ENCODE measurements at regions not wholly inside any gene's neighbourhood (a gene's known extent, or its start where the extent isn't known, plus 50 kb on each side); places are given as distances from the start of the nearest gene placed in this dataset.

GRCh38 chr10:123463181-123463580, 203.0 kb upstream of the GPR26 start:
- DNase-seq: peak; percentile 50 to 58 (median 57)

- DNase-seq: no peak
These were observed 202.5 kb upstream of the GPR26 start for GRCh38 chr10:123463698-123464097.

DNA sequence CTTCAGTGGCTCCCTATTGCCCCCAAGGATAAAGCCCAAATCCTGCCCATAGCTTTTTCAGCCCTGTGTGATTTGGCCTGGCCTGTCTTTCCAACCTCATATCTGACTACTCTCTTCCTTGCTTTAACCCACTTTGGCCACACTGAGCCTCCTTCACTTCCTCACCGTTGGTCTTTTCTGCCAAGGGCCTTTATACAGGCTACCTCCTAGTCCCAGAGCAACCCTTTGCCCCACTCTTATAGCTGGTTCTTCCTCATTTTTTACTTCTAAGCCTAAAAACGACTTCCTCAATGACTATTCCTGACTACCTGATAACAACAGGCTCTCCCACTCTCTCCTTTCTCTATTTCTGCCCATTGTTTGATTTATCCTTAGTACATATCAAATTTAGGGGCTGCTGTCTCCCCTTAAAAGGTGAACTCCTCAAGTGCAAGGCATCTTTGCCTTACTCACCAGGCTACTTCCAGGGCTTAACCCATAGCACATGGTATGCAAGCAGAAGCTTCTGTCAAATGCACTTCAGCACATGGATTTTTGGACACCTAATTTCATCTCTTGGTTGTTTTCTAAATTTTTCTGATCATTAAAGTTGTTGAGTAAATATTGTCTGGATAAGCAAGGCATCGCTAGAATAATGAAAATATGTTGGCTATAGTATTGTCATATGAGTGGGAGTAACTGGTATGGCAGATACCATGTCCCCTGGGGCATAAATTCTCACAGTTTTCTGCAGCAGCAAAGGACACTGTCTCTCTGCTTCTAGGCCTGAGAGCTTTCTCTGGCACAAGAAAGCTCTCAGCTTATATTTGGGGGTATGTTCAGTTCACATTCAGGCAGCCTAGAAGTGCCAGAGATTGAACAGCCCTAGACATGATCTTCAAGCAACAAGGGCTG, 201.5 kb upstream of the GPR26 start:
- peak in 2 of 3 donors; percentile 41 to 44 for DNase-seq

DNA sequence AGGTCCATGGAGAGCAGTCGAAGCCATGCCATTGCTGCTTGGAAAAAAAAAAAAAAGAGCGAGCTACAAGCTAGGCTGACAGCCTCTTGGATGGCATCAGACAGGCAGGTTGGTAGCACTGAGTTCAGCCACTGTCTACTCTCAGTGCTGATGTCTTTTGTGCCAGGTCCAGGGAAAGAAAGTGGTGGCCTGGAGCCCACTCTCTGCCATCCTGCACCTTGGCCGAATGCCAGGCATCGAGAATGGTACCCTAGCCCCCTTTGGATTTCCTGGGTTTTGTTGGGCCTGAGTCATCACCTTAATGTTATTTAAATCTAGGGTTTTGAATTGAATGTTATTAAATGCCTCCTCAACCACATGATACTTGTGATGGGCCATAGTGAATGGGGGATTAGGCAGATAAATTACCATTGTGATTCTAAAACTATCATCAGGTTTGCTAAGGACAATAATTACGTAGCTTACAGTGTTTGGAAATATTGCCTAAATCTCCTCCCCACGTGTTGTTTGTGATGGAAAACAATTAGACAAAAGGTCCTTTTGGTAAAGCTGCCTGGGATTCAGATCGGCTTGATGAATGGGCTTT, 195.7 kb upstream of the GPR26 start:
- no peak for DNase-seq

- peak; percentile 45 to 64 (median 59) for DNase-seq
These were observed 194.3 kb upstream of the GPR26 start for GRCh38 chr10:123471811-123472210.

DNA sequence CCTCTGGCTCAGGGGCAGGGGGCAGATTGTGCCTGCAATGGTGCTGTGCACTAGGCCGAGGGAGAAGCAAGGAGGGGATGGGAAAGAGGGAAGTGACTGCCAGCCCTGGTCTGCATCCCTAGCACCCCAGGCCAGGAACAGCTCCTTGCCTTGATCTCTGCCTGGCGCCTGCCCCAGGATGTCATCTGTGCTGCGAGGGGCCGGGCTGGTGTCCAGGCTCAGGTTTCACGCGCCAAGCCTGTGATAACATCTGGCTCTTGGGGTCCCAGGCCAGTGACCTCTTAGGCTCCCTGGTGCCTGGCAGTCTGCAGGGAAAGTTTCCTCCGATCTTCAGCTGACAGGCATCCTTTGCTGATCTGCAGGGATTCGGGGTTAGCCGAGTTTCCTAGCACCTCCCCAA, 193.5 kb upstream of the GPR26 start:
- peak in 1 of 3 donors; percentile 22 for DNase-seq

DNA sequence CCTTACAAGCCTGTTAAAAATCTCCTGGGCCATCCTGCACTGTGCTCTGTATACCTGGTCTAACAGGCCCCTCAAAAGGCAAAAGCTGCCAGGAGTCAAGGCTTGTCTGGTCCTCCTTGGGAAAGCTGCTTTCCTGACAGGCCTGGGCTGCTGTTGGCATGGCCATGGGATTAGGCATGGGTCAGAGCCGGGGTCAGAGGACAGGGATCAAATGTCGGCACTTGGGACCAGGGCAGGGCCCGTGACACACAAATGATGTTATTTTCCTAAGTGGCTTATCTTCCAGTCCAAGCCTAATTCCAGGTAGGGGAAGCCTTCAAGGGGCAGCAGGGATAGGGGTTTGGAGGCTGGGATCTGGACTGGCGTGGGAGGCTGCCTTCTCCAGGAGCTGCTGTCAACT, 191.5 kb upstream of the GPR26 start:
- DNase-seq: no peak

DNA sequence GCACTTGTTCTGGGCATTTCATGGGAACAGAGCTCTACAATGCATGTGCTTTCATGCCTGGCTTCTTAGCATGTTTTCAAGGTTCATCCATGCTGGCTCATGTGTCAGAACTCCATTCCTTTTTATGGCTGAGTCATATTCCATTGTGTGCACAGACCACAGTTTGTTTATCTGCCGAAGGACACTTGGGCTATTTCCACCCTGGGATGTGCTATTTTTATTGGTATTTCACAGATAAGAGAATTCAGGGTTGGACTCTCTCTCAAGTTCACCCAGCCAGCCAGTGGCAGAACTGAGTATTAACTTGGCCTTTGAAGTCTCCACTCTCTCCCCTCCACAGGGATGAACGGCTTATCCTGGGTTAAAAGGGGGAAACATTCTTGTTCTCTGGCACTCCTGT, 190.7 kb upstream of the GPR26 start:
- no peak for DNase-seq

DNA sequence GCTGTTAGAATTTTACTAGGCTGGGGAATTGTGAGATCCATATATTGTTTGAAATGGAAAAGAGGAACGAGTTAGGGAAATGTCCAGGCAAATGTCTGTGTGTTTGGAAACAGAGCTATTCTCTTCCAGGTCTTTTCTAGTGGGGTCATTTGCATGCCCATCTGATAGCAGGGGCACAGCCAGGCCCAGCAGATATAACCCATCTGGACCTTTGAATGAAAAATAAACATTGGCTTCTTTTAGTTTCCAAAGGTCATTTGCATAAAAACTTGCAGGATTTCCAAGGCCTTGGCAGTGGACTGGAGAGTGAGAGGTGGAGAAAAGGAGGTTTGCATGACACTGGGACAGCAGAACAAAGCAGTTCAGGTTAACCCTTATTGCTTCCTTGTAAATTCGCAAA, 188.0 kb upstream of the GPR26 start:
- DNase-seq: no peak

DNA sequence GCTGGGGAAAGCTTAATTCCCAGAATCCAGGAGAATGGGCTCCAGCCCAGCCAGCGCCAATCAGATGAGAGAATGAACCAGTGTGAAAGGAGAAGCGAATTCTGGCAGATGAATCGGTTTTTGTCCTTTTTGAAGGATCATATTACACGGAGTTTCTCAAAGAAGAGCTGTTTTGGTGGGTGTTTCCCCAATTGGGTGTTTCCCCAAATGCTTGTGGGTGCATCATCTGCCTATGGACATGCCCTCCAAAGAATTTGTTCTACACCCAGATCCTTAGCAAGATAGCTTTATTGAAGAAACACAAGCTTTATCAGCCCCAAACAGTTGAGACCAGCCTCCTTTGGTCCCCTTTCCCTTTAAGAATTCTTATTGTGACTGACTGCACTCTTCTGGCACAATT, 186.5 kb upstream of the GPR26 start:
- peak; percentile 29 to 44 (median 30) for DNase-seq

DNA sequence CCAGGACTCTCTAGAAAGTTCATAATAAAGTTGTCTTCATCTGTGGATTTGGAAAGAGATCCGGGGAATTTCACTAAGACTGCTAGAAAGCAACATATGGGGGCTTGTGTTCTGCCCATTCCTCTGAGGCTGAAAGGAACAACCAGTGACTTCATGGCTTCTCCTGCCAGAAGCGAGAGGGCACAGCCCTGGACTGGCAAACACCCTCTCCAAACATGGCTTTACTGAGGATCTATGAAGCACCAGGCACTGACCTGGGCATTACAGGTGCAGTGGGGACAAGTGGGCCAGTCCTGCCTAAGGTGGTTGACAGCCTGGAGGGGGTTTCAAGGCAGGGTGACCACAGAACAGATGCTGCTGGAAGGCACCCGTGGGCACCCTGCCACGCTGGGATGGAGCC, 185.8 kb upstream of the GPR26 start:
- DNase-seq: no peak

GRCh38 chr10:123480845-123481244, 185.3 kb upstream of the GPR26 start:
- peak; percentile 31 to 51 (median 45) for DNase-seq

- DNase-seq: no peak
These were observed 181.4 kb upstream of the GPR26 start for GRCh38 chr10:123484722-123485121.

DNA sequence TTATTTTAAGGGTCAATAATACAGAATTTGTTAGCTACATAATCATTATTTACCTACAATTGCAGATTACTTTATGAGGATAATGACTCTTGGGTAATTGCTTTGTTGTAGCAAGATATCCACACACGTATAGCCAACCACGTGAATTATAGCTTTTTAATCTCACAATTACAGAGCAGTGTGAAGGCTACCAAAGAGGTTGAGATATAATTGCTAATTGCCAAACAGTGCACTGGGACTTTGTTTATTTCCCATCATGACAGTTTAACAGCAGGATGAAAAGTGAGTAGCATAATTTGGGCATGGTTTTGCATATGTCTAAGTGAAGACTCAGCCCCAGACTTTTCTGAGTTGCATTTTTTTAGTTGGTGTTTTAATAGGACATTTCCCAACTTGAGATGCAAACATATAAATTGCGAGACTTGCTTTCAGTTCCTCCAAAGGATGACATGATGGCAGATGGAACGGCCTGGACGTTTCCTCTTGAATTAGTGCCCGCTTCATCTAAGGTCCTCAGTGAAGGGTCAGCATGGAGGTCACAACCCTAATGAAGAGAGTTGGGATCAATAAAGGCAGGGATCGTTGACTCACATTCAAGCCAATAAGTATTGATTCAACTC, 180.7 kb upstream of the GPR26 start:
- DNase-seq: peak; percentile 43 to 79 (median 56)

- DNase-seq: no peak
These were observed 177.7 kb upstream of the GPR26 start for GRCh38 chr10:123488436-123488835.

DNA sequence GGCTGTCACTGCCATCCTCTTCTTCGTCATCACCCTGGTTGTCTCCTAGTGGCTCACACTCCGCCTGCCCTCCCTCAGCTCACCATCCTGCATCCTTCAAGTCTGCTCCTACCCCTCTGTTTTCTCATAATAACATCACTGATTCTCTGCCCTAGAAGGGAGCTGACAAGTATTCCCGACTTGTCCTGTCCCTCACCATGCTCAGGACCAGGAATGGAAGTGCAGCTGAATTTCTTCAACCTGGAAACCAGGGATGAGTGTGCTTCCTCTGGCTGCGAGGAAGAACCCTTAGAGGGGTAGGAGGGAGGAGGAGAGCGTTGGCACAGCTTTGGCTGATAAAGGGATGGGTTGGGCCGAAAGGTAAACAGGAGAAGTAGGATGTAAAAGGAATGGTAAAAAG, 174.8 kb upstream of the GPR26 start:
- DNase-seq: no peak

GRCh38 chr10:123492016-123492415, 174.1 kb upstream of the GPR26 start:
- DNase-seq: no peak

DNA sequence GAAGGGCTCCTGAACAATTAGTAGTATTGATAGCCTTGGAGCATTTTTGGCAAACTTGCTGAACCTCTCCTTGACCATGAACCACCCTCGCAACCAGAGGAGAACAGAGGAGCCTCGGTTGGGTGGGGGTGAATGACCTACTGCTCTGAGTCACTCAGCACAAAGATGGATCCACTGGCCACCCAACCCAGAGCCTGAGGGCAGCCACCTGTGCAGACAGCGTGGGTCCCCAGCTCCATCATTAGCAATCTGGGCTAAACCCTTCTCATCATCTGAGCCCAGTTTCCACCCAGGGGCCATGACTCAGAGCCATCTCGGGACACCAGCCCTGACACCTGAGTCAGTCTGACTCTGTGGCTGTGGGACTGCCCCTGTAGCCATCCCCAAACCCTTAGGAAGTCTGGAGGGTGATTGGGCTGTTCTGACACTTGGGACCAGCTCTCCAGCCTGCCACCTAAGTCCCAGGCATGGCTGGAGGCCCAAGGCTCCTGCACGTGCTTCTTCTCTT, 171.8 kb upstream of the GPR26 start:
- peak in 1 of 3 donors; percentile 1 for DNase-seq

- no peak for DNase-seq
These were observed 169.8 kb upstream of the GPR26 start for GRCh38 chr10:123496375-123496774.

DNA sequence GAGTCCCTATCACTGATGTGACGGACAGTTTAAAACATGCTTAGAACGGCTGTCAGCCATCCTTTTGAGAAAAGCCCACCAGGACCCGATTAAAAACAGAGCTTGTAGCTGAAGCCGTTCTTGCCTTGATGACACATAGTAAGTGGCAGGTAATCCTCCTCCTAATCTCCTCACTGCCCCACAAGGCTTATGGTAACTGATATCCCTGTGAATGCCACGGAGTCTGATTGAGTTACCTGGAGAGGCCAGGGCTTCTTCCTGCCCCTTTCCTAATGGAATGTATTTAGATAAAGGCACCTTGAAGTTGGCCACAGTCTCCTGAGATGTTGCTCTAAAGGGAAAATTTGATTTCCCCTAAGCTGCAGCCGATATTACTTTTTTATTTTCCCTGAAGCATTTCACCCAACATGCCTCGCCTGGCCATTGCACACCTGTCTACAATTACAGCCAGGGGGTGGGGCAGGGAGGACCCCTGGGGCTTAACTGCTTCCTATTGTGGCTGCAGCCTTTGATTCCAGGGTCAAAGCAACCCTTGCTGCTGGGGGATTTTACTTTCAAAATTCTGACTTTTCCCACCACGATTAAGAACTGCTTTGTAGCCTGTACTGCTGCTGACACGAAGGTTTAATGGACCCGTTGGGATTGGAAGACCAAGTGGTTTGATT, 169.0 kb upstream of the GPR26 start:
- DNase-seq: no peak

DNA sequence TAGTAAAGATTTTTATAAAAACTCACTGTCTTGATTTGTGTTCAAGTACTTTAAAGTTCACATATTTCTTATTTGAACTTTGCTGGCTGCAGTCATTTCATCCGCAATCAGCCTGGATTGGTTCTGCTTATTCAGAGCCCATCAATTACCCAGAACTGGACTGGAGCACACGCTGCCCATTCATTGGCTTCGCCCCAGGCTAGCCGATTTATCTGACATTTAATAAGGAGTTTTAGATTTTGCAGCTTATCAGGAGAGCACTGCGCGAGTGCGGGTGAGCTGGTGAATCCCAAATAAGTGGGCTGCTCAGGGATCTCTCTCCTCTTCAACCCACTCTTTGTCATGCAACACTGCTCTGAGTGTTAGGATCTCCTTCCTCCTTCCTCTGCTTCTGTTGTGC, 166.0 kb upstream of the GPR26 start:
- no peak for DNase-seq

GRCh38 chr10:123501148-123501547, 165.0 kb upstream of the GPR26 start:
- no peak for DNase-seq

DNA sequence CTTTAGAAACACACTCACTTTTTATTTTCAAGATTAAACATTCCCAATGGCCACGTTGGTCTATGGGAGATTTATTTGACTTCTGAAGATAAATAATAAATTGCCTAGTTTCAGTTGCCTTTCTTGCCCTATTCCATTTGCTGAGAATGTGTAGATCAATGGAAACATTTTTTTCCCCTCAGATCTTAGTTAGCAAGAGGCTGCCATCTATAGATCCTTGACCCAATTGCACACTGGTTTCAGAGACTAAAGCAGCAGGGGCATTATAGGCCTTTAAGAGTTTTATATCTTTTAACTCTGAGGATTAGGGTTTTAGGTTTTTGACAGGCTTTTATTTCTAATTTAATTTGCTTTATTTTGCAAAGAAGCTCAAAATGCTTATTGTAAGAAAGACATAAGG, 163.2 kb upstream of the GPR26 start:
- peak in 1 of 3 donors; percentile 16 for DNase-seq
